Type B pancreatic cell (in vitro differentiated cells): ENCODE measurements at regions not wholly inside any gene's neighbourhood (a gene's known extent, or its start where the extent isn't known, plus 50 kb on each side); places are given as distances from the start of the nearest gene placed in this dataset.

Experiments used
- DNase-seq: peaks from one replicate; pipeline ENCODE4 v3.0.0; 2021; ENCODE audit warnings: mixed read lengths; ENCODE audit not compliant: unreplicated experiment; ENCODE audit errors: extremely low spot score
- H3K27ac Mint-ChIP-seq: 2 replicates; pipeline ENCODE4 v1.8.0; 2021; ENCODE audit warnings: mild to moderate bottlenecking, mixed read lengths
- H3K27me3 Mint-ChIP-seq: 2 replicates; pipeline ENCODE4 v1.8.0; 2021; ENCODE audit warnings: mixed read lengths
- H3K36me3 Mint-ChIP-seq: 2 replicates; pipeline ENCODE4 v1.8.0; 2021; ENCODE audit warnings: mixed read lengths
- H3K4me1 Mint-ChIP-seq: one replicate; pipeline ENCODE4 v1.8.0; 2021; ENCODE audit warnings: mixed read lengths; ENCODE audit not compliant: unreplicated experiment
- H3K4me3 Mint-ChIP-seq: 2 replicates; pipeline ENCODE4 v1.8.0; 2021; ENCODE audit warnings: mild to moderate bottlenecking, mixed read lengths
- H3K9me3 Mint-ChIP-seq: 2 replicates; pipeline ENCODE4 v1.8.0; 2021; ENCODE audit warnings: mixed read lengths
- TF ChIP-seq, protein P1 (sequence below): fragments of 200-600 bp; sonication (generic); conservative IDR thresholded peaks from 2 replicates; pipeline ENCODE4 v1.5.0; 2021; ENCODE audit warnings: antibody characterized with exemption, mild to moderate bottlenecking

DNA sequence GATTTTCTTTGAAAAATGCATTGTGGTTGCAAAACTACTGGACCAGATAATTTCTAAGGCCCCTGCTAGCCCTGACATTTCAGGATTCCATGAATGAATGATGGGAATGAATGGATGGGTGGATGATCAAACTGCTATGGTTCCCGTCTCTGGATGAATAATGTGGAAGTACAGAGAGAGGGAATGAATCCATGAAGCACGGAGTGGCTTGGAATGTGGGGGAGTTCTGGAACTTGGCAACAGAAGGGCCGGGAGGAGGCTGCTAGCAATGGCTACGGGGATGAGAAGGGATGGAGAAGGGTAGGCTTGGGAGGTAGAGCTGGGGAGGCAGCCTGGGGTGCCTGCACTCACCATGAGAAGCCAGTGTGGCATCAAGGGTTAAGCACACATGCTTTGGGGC, 84.8 kb downstream of the NCR2 start:
- peaks cover 62% of the 10 kb centered on the region for H3K27me3 Mint-ChIP-seq
- no peaks in the 10 kb centered on the region for H3K36me3 Mint-ChIP-seq
- H3K4me1 Mint-ChIP-seq = peaks cover 24% of the 10 kb centered on the region

DNA sequence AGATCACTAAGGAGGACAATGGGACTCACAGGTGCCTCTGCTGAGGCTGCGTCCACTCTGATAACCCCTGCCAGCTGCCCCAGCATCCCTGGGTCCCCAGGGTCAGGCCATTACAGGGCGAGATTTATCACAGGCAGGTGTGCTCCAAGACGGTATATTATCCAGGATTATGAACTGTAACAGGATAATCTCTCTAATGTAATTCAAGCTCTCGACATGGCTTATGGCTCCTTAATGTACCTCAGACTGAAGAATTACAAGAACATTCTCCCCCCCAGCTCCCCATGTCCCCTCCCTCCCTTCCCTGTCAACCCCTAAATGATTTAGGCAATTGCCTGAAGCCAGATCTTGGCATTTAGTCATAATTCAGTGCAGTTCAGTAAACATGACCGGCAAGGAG, 86.8 kb downstream of the NCR2 start:
- no peaks in the 10 kb centered on the region for H3K9me3 Mint-ChIP-seq
- peaks cover 42% of the 10 kb centered on the region for H3K27me3 Mint-ChIP-seq
- peaks cover 13% of the 10 kb centered on the region for H3K4me1 Mint-ChIP-seq
- no peak for DNase-seq
- TF ChIP-seq, protein P1, sequence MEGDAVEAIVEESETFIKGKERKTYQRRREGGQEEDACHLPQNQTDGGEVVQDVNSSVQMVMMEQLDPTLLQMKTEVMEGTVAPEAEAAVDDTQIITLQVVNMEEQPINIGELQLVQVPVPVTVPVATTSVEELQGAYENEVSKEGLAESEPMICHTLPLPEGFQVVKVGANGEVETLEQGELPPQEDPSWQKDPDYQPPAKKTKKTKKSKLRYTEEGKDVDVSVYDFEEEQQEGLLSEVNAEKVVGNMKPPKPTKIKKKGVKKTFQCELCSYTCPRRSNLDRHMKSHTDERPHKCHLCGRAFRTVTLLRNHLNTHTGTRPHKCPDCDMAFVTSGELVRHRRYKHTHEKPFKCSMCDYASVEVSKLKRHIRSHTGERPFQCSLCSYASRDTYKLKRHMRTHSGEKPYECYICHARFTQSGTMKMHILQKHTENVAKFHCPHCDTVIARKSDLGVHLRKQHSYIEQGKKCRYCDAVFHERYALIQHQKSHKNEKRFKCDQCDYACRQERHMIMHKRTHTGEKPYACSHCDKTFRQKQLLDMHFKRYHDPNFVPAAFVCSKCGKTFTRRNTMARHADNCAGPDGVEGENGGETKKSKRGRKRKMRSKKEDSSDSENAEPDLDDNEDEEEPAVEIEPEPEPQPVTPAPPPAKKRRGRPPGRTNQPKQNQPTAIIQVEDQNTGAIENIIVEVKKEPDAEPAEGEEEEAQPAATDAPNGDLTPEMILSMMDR = no peak
- H3K27ac Mint-ChIP-seq = no peak overlapping the region
- H3K4me3 Mint-ChIP-seq = no peak overlapping the region
- no peaks in the 10 kb centered on the region for H3K36me3 Mint-ChIP-seq

More for the DNA sequence above, 84.8 kb downstream of the NCR2 start:
- no peak overlapping the region for H3K27ac Mint-ChIP-seq
- H3K9me3 Mint-ChIP-seq = no peaks in the 10 kb centered on the region
- H3K4me3 Mint-ChIP-seq = no peak overlapping the region
- TF ChIP-seq, protein P1 = no peak
- no peak for DNase-seq

DNA sequence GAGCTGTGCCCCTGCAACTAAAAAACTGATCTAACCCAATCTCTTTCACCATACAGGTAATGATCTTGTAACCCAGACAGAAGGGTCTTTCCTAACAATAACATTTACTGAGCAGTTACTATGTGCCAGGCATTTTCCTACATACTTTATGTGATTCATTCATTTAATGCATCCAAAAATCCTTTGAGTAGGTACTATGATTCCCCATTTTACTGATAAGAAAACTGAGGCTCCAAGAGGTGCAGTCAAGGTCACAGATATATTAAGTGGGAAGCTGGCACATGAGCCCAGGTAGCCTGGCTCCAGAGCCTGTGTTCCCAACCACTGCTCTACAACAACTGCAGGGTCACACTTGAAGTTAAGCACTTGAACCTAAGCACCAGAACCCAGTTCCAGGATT, 87.6 kb downstream of the NCR2 start:
- Mint-ChIP-seq H3K4me1 (peaks cover 6% of the 10 kb centered on the region), H3K27me3 (peaks cover 35% of the 10 kb centered on the region)
- TF ChIP-seq, protein P1 = no peak

DNA sequence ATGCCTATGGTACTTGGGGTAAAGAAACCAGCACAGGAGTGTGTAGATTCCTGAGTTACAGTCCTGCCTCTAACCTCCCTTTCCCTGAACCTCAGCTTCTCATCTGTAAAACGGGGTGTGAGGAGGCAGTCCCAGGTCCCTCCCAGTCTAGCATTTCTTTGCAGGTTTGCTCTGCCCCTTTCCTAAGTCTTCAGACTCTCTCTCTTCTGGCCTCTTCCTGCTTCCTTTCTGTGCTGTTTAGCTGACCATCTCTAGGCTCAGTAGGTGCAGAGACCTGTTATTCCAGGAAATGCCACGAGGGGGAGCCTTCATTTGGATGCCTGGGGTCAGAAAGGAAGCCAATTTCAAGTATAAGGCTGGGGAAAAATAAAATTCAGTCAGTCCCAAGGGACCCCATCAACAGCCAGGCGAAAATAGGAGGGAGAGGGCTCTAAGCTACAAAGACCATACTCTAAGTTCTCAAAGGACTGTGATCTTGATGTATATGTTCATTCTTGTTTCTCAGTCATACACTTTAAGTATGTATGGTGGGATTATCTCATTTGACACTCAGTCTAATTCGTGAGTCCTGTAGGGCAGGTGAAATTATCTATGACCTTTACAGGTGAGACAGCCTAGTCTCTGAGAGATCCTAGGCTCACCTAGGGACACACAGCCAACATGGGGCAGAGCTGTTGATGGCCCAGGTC, 89.1 kb downstream of the NCR2 start:
- peak; percentile 88 for DNase-seq
- Mint-ChIP-seq H3K4me3 (no peak overlapping the region), H3K36me3 (no peaks in the 10 kb centered on the region), H3K4me1 (peaks cover 8% of the 10 kb centered on the region), H3K27ac (no peak overlapping the region), H3K27me3 (peaks cover 31% of the 10 kb centered on the region), H3K9me3 (no peaks in the 10 kb centered on the region)
- TF ChIP-seq, protein P1 = peak; percentile 90

More for the DNA sequence above, 87.6 kb downstream of the NCR2 start:
- Mint-ChIP-seq H3K9me3 (no peaks in the 10 kb centered on the region), H3K36me3 (no peaks in the 10 kb centered on the region), H3K27ac (no peak overlapping the region), H3K4me3 (no peak overlapping the region)
- no peak for DNase-seq

DNA sequence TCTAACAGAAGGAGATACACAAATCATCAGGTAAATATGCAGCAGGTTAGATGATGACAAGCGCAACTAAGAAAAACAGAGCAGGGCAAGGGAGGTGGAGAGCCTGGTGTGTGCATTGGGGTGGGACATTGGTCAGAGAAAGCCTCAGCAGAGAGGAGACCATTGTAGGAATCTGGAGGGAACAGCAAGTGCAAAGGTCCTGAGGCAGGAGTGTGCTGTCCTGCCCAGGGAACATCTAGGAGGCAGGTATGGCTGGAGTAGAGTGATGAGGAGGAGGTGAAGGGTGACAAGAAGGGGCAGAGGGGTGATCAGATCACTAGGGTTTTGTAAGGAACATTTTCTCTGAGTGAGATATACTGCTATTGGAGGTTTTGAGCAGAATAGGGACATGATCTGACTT, 90.1 kb downstream of the NCR2 start:
- Mint-ChIP-seq H3K4me1 (peaks cover 17% of the 10 kb centered on the region), H3K4me3 (no peak overlapping the region), H3K9me3 (no peaks in the 10 kb centered on the region), H3K27me3 (peaks cover 36% of the 10 kb centered on the region), H3K27ac (no peak overlapping the region), H3K36me3 (no peaks in the 10 kb centered on the region)
- DNase-seq = no peak
- TF ChIP-seq, protein P1 = no peak
